Endothelial cell of umbilical vein (primary cell): ENCODE measurements at regions not wholly inside any gene's neighbourhood (a gene's known extent, or its start where the extent isn't known, plus 50 kb on each side); places are given as distances from the start of the nearest gene placed in this dataset.

Experiments used
- JUN ChIP-seq: IDR thresholded peaks from 2 replicates; pipeline ENCODE4 v1.6.1; 2011; ENCODE audit warnings: borderline replicate concordance, low read depth; ENCODE audit not compliant: insufficient read length, insufficient read depth
- POLR2A ChIP-seq: IDR thresholded peaks from 2 replicates; pipeline ENCODE4 v1.6.1; 2012; ENCODE audit warnings: low read depth, mild to moderate bottlenecking, control low read depth, low read length
- TF ChIP-seq, protein P1 (sequence below), 2 donors: IDR thresholded peaks; 1 replicate in 1 of 2; 2 replicates in 1 of 2; pipeline ENCODE4 v1.5.1; 2011; ENCODE audit warnings: low read length in 2 of 2, mild to moderate bottlenecking in 2 of 2, moderate library complexity in 2 of 2, control low read depth in 1 of 2, inconsistent platforms in 1 of 2, low read depth in 1 of 2; ENCODE audit not compliant: insufficient read depth in 1 of 2; ENCODE audit errors: extremely low read depth in 1 of 2

- TF ChIP-seq POLR2A: no peak
- TF ChIP-seq, protein P1, sequence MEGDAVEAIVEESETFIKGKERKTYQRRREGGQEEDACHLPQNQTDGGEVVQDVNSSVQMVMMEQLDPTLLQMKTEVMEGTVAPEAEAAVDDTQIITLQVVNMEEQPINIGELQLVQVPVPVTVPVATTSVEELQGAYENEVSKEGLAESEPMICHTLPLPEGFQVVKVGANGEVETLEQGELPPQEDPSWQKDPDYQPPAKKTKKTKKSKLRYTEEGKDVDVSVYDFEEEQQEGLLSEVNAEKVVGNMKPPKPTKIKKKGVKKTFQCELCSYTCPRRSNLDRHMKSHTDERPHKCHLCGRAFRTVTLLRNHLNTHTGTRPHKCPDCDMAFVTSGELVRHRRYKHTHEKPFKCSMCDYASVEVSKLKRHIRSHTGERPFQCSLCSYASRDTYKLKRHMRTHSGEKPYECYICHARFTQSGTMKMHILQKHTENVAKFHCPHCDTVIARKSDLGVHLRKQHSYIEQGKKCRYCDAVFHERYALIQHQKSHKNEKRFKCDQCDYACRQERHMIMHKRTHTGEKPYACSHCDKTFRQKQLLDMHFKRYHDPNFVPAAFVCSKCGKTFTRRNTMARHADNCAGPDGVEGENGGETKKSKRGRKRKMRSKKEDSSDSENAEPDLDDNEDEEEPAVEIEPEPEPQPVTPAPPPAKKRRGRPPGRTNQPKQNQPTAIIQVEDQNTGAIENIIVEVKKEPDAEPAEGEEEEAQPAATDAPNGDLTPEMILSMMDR (IDR thresholded peaks at IDR 0.05; ENCODE audit: extremely low read depth in 1 of 2, insufficient read depth in 1 of 2, low read depth in 1 of 2, low read length in 2 of 2): no peak
- TF ChIP-seq JUN: no peak
Observed at GRCh38 chr7:89602984-89603383, 551.3 kb upstream of the STEAP1 start.
